PC-3 (cell line): ENCODE measurements at regions not wholly inside any gene's neighbourhood (a gene's known extent, or its start where the extent isn't known, plus 50 kb on each side); places are given as distances from the start of the nearest gene placed in this dataset.

Experiments used
- ATAC-seq: fragments of 200-7000 bp; cut with Tn5 transposase; 2 replicates; pipeline ENCODE4 v1.9.1; 2020; ENCODE audit warnings: mild to moderate bottlenecking, moderate library complexity
- BruUV-seq: library from RNA; stranded (reverse); fragments of 400-500 nt; replicated peaks from 2 replicates; lab custom pipeline; 2021; lab: Mats Ljungman, UMichigan
- CTCF ChIA-PET: fragments of 300-600 bp; sonication (Branson Sonifier 250); formaldehyde crosslinking; loops from one replicate; lab custom pipeline; 2022; ENCODE audit warnings: antibody characterized with exemption; lab: Charles Lee
- POLR2A ChIA-PET: fragments of 300-600 bp; sonication (Branson Sonifier 250); formaldehyde crosslinking; loops from one replicate; lab custom pipeline; 2022; ENCODE audit warnings: antibody characterized with exemption; ENCODE audit not compliant: unreplicated experiment; lab: Charles Lee
- DNase-seq: peaks from one replicate; pipeline ENCODE4 v3.0.0-alpha.2; 2015
- H2AFZ ChIP-seq: fragments of 300-600 bp; sonication (generic); 2 replicates; pipeline ENCODE4 v1.6.0; 2016; ENCODE audit warnings: antibody characterized with exemption, low read length
- H3F3A ChIP-seq: fragments of 300-600 bp; sonication (generic); one replicate; pipeline ENCODE4 v1.6.0; 2017; ENCODE audit warnings: antibody characterized with exemption, low read length, control low read depth, mild to moderate bottlenecking; ENCODE audit not compliant: unreplicated experiment
- H3K27ac ChIP-seq: fragments of 300-600 bp; sonication (generic); 2 replicates; pipeline ENCODE4 v1.5.1; 2016; ENCODE audit warnings: mild to moderate bottlenecking, low read length
- H3K27me3 ChIP-seq: fragments of 300-600 bp; sonication (generic); 2 replicates; pipeline ENCODE4 v1.6.1; 2016; ENCODE audit warnings: low read length, mixed read lengths
- H3K36me3 ChIP-seq: fragments of 300-600 bp; sonication (generic); 2 replicates; pipeline ENCODE4 v1.6.1; 2016; ENCODE audit warnings: low read depth, mixed run types, low read length, mixed read lengths
- H3K4me1 ChIP-seq: fragments of 300-600 bp; sonication (generic); 2 replicates; pipeline ENCODE4 v1.5.1; 2016; ENCODE audit warnings: low read length; ENCODE audit not compliant: insufficient read depth
- H3K4me2 ChIP-seq: fragments of 300-600 bp; sonication (generic); 2 replicates; pipeline ENCODE4 v1.6.0; 2016; ENCODE audit warnings: low read length
- H3K4me3 ChIP-seq: fragments of 300-600 bp; sonication (generic); 2 replicates; pipeline ENCODE4 v1.5.1; 2016; ENCODE audit warnings: mild to moderate bottlenecking, low read length, mixed read lengths
- H3K79me2 ChIP-seq: fragments of 300-600 bp; sonication (generic); 2 replicates; pipeline ENCODE4 v1.6.1; 2017; ENCODE audit warnings: low read length, mixed read lengths
- H3K9ac ChIP-seq: fragments of 300-600 bp; sonication (generic); 2 replicates; pipeline ENCODE4 v1.6.0; 2016; ENCODE audit warnings: mild to moderate bottlenecking, low read length
- H3K9me2 ChIP-seq: fragments of 300-600 bp; sonication (generic); replicated peaks from 2 replicates; pipeline ENCODE4 v1.6.1; 2016; ENCODE audit warnings: mixed run types, low read length, mixed read lengths
- H3K9me3 ChIP-seq: fragments of 300-600 bp; sonication (generic); 2 replicates; pipeline ENCODE4 v1.6.1; 2016; ENCODE audit warnings: low read length, mixed read lengths
- H4K20me1 ChIP-seq: fragments of 300-600 bp; sonication (generic); 2 replicates; pipeline ENCODE4 v1.6.1; 2016; ENCODE audit warnings: low read length, mixed read lengths
- EZH2 ChIP-seq: fragments of 300-600 bp; sonication (generic); IDR thresholded peaks from one replicate; pipeline ENCODE4 v1.6.1; 2017; ENCODE audit warnings: antibody characterized with exemption, mild to moderate bottlenecking, low read length; ENCODE audit not compliant: unreplicated experiment
- EZH2phosphoT487 ChIP-seq: fragments of 300-600 bp; sonication (generic); IDR thresholded peaks from 2 replicates; pipeline ENCODE4 v1.6.1; 2018; ENCODE audit warnings: mild to moderate bottlenecking, antibody characterized with exemption, low read length, borderline replicate concordance
- intact Hi-C: fragments of 100-400 bp; cut with micrococcal nuclease; formaldehyde crosslinking; loops from 2 replicates; pipeline ENCODE4 v1.9.0; 2023
- TF ChIP-seq, protein P1 (sequence below): fragments of 300-600 bp; sonication (generic); conservative IDR thresholded peaks from 2 replicates; pipeline ENCODE4 v1.5.1; 2017; ENCODE audit warnings: antibody characterized with exemption, low read depth, mild to moderate bottlenecking, low read length

- POLR2A ChIA-PET = no interaction called here
- no peaks in the 10 kb centered on the region for H4K20me1 ChIP-seq
- no peaks in the 10 kb centered on the region for H3K9me3 ChIP-seq
- H3F3A ChIP-seq = no peaks in the 10 kb centered on the region
- CTCF ChIA-PET = no interaction called here
- H3K4me2 ChIP-seq = no peak overlapping the region
- no peaks in the 10 kb centered on the region for H3K79me2 ChIP-seq
- DNase-seq (no peak), ATAC-seq (no peak)
- intact Hi-C loops = no loop called here
- H3K9ac ChIP-seq = no peak overlapping the region
- H3K27me3 ChIP-seq = no peaks in the 10 kb centered on the region; the same call in 1 of the 2 replicates
- H2AFZ ChIP-seq = no peak overlapping the region
- BruUV-seq = no TSS peak
- no peak overlapping the region for H3K27ac ChIP-seq
- no peak overlapping the region for H3K4me3 ChIP-seq
- peaks cover 9% of the 10 kb centered on the region for H3K4me1 ChIP-seq
- TF ChIP-seq EZH2 (no peak), EZH2phosphoT487 (no peak)
- TF ChIP-seq, protein P1, sequence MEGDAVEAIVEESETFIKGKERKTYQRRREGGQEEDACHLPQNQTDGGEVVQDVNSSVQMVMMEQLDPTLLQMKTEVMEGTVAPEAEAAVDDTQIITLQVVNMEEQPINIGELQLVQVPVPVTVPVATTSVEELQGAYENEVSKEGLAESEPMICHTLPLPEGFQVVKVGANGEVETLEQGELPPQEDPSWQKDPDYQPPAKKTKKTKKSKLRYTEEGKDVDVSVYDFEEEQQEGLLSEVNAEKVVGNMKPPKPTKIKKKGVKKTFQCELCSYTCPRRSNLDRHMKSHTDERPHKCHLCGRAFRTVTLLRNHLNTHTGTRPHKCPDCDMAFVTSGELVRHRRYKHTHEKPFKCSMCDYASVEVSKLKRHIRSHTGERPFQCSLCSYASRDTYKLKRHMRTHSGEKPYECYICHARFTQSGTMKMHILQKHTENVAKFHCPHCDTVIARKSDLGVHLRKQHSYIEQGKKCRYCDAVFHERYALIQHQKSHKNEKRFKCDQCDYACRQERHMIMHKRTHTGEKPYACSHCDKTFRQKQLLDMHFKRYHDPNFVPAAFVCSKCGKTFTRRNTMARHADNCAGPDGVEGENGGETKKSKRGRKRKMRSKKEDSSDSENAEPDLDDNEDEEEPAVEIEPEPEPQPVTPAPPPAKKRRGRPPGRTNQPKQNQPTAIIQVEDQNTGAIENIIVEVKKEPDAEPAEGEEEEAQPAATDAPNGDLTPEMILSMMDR = no peak
- no peaks in the 10 kb centered on the region for H3K36me3 ChIP-seq
- no peaks in the 10 kb centered on the region for H3K9me2 ChIP-seq
Observed at GRCh38 chr20:62527781-62528180, 52.0 kb upstream of the GATA5 start.

GRCh38 chr20:62528983-62529891, 53.4 kb upstream of the GATA5 start:
- Histone ChIP-seq H3K9me3 (no peaks in the 10 kb centered on the region), H3K36me3 (no peaks in the 10 kb centered on the region), H3K79me2 (no peaks in the 10 kb centered on the region), H2AFZ (no peak overlapping the region), H3K9ac (no peak overlapping the region), H3K27ac (no peak overlapping the region), H4K20me1 (no peaks in the 10 kb centered on the region), H3K4me2 (no peak overlapping the region), H3F3A (no peaks in the 10 kb centered on the region), H3K4me3 (no peak overlapping the region), H3K9me2 (no peaks in the 10 kb centered on the region), H3K4me1 (no peaks in the 10 kb centered on the region), H3K27me3 (no peaks in the 10 kb centered on the region; the same call in 1 of the 2 replicates)
- no peak for ATAC-seq
- POLR2A ChIA-PET = no interaction called here
- intact Hi-C loops = no loop called here
- DNase-seq = no peak
- TF ChIP-seq, protein P1 = no peak
- TF ChIP-seq EZH2phosphoT487 (no peak), EZH2 (no peak)
- CTCF ChIA-PET = interaction anchor here (0.6 kb wide), 1 partner anchor 48 kb away, joined by 4 read pairs; no protein-coding TSS in a partner anchor
- no TSS peak for BruUV-seq
